ENCODE measurements at regions not wholly inside any gene's neighbourhood (a gene's known extent, or its start where the extent isn't known, plus 50 kb on each side); places are given as distances from the start of the nearest gene placed in this dataset.
"Not testable (repeated sequence)": the region's sequence is repeated elsewhere in the genome, so short reads cannot be mapped to it uniquely, and the experiment has no call there.

DNA sequence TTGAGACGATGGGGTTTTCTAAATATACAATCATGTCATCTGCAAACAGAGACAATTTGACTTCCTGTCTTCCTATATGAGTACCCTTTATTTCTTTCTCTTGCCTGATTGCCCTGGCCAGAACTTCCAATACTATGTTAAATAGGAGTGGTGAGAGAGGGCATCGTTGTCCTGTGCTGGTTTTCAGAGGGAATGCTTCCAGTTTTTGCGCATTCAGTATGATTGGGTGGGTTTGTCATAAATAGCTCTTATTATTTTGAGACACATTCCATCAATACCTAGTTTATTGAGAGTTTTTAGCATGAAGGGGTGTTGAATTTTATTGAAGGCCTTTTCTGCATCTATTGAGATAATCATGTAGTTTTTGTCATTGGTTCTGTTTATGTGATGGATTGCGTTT lies 86.5 kb upstream of the SNX9 start:
- TF ChIP-seq, protein P1, sequence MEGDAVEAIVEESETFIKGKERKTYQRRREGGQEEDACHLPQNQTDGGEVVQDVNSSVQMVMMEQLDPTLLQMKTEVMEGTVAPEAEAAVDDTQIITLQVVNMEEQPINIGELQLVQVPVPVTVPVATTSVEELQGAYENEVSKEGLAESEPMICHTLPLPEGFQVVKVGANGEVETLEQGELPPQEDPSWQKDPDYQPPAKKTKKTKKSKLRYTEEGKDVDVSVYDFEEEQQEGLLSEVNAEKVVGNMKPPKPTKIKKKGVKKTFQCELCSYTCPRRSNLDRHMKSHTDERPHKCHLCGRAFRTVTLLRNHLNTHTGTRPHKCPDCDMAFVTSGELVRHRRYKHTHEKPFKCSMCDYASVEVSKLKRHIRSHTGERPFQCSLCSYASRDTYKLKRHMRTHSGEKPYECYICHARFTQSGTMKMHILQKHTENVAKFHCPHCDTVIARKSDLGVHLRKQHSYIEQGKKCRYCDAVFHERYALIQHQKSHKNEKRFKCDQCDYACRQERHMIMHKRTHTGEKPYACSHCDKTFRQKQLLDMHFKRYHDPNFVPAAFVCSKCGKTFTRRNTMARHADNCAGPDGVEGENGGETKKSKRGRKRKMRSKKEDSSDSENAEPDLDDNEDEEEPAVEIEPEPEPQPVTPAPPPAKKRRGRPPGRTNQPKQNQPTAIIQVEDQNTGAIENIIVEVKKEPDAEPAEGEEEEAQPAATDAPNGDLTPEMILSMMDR (IDR thresholded peaks at IDR 0.05) = not testable (repeated sequence)
- not testable (repeated sequence) for TF ChIP-seq POLR2A, EP300 (IDR thresholded peaks at IDR 0.05)

Data from tibial nerve (tissue), 4 donors.